ENCODE measurements at regions not wholly inside any gene's neighbourhood (a gene's known extent, or its start where the extent isn't known, plus 50 kb on each side); places are given as distances from the start of the nearest gene placed in this dataset.

DNA sequence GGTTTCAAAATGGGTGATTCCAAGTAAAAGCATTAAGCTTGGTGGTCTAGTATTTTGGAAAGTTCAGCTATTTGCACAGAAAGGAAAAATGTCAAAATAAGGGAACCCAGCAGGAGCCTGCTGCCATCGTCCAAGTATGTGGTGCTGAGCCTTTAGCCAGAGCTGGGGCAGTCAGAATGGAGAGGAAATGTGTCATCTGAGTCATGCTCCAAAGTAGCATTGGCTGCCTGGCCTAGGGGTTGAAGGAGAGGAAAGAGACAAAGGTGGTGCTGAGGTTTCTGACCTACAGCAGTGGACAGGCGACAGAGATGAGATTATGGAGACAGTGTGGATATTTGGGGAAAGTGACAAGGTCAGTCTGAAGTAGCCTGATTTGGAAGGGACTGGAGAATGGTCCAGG lies 103.9 kb downstream of the PLCE1 start:
- Histone ChIP-seq H3K4me1 (replicated peaks in 1 of 4; ENCODE audit: control insufficient read depth in 3 of 4, insufficient read depth in 4 of 4, low read length in 3 of 4) (no peaks in the 10 kb centered on the region; a peak in 1 of 7 replicates), H3K4ac (replicated peaks; ENCODE audit: insufficient read length, low read depth, low read length) (no peak overlapping the region), H3K27me3 (replicated peaks in 1 of 4; ENCODE audit: control insufficient read depth in 3 of 4, extremely low read depth in 1 of 4, insufficient read depth in 3 of 4, low read length in 3 of 4) (no peaks in the 10 kb centered on the region; a peak in 1 of 7 replicates), H3K36me3 (ENCODE audit: control insufficient read depth in 2 of 4, insufficient read depth in 4 of 4, low read length in 3 of 4) (no peaks in the 10 kb centered on the region), H3K23me2 (ENCODE audit: low read depth, low read length) (no peaks in the 10 kb centered on the region), H2BK15ac (ENCODE audit: low read length) (no peak overlapping the region), H3K4me3 (ENCODE audit: extremely low read depth in 1 of 4, insufficient read depth in 2 of 4, low read depth in 3 of 4, low read length in 4 of 4) (no peak overlapping the region), H3K14ac (ENCODE audit: insufficient read length) (no peak overlapping the region), H2BK120ac (replicated peaks; ENCODE audit: low read depth, low read length) (no peak overlapping the region), H2AK5ac (ENCODE audit: low read depth, low read length) (no peak overlapping the region), H3K18ac (ENCODE audit: extremely low read depth, low read length) (no peak overlapping the region), H3K79me2 (ENCODE audit: control insufficient read depth in 1 of 2, insufficient read depth in 2 of 2, low read length in 2 of 2) (no peaks in the 10 kb centered on the region), H2BK5ac (ENCODE audit: low read depth, low read length) (no peak overlapping the region), H3K9ac (replicated peaks in 1 of 4; ENCODE audit: extremely low read depth in 1 of 4, low read depth in 3 of 4, low read length in 3 of 4) (no peak overlapping the region), H2BK12ac (ENCODE audit: low read depth, low read length) (no peak overlapping the region), H4K5ac (ENCODE audit: insufficient read length, low read depth, low read length) (no peak overlapping the region), H4K20me1 (replicated peaks in 1 of 2; ENCODE audit: control insufficient read depth in 1 of 2, insufficient read depth in 2 of 2, low read length in 2 of 2) (no peaks in the 10 kb centered on the region), H3K4me2 (ENCODE audit: insufficient read depth in 1 of 2, low read depth in 2 of 2, low read length in 2 of 2) (no peak overlapping the region), H3K23ac (ENCODE audit: insufficient read length) (no peak overlapping the region), H3K9me3 (ENCODE audit: insufficient read depth in 2 of 2, low read depth in 1 of 2, low read length in 1 of 2) (no peaks in the 10 kb centered on the region), H4K8ac (ENCODE audit: extremely low read depth, insufficient read depth, low read length) (no peak overlapping the region), H2BK20ac (ENCODE audit: low read length) (no peak overlapping the region), H3K79me1 (ENCODE audit: low read depth, low read length) (no peaks in the 10 kb centered on the region), H3K56ac (replicated peaks; ENCODE audit: insufficient read length, low read depth, low read length) (no peak overlapping the region), H2AFZ (ENCODE audit: low read length) (no peak overlapping the region), H3K27ac (ENCODE audit: low read depth, low read length) (no peak overlapping the region), H4K91ac (replicated peaks; ENCODE audit: insufficient read length, low read length) (no peak overlapping the region)
- 94% methylated on average over 2 of the region's 2 CpGs; no CpG with 5 or more reads in 1 of the 2 experiments for WGBS, 2 experiments (ENCODE audit: extremely low coverage in 1 of 2, insufficient coverage in 1 of 2, insufficient read length in 1 of 2, insufficient replicate concordance in 2 of 2, low coverage in 1 of 2, low lambda C conversion rate in 2 of 2, missing lambda C conversion rate in 1 of 2)
- FAIRE-seq (no peak), DNase-seq (ENCODE audit: low read depth in 1 of 2, low spot score in 2 of 2) (no peak)
- POLR2A ChIA-PET (ENCODE audit: partially characterized antibody), result no interaction called here
- CTCF ChIA-PET (ENCODE audit: partially characterized antibody), result no interaction called here
- no peak for TF ChIP-seq JUN (IDR thresholded peaks at IDR 0.05; ENCODE audit: low read depth, low read length)
- TF ChIP-seq ATF2 (IDR thresholded peaks at IDR 0.05; ENCODE audit: low read length), result no peak
- no peak for TF ChIP-seq CREB1 (IDR thresholded peaks at IDR 0.05)
- no peak for TF ChIP-seq SP1 (IDR thresholded peaks at IDR 0.05; ENCODE audit: low read depth, low read length)
- no peak for TF ChIP-seq YY1 (IDR thresholded peaks at IDR 0.05; ENCODE audit: low read depth, low read length)
- no peak for TF ChIP-seq ZNF274 (IDR thresholded peaks at IDR 0.05; ENCODE audit: borderline replicate concordance, extremely low read depth, low read length)
- TF ChIP-seq CTBP2 (IDR thresholded peaks at IDR 0.05; ENCODE audit: borderline replicate concordance, insufficient read depth, insufficient read length, low read length), result no peak
- no peak for TF ChIP-seq RAD21 (IDR thresholded peaks at IDR 0.05 in 1 of 2, conservative IDR thresholded peaks at IDR 0.05 in 1 of 2; ENCODE audit: low read depth in 2 of 2, low read length in 2 of 2)

All from H1 (cell line).